ENCODE measurements at regions not wholly inside any gene's neighbourhood (a gene's known extent, or its start where the extent isn't known, plus 50 kb on each side); places are given as distances from the start of the nearest gene placed in this dataset.

DNA sequence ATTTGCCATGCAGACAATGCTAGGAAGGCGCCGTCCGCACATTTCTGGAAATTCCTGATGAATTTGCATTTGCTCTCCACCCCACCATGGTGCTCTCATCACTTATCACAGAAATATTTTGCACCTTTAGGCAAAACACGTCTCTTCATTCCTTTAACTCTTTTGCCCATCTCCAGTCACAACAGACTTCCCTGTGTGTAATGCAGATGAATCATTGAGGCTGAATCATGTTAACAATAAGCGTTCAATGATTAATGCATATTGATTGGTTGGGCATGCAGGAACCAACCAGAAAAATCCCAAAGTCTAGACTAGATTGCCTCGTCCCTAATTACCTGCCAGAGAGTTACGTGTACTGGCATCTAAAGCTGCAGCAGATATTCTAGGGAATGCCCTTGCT is 80.0 kb upstream of the ATXN1 start:
- in situ Hi-C loops (cut with HindIII; ENCODE audit: low sequenced_read_pairs) = no loop called here

DNA sequence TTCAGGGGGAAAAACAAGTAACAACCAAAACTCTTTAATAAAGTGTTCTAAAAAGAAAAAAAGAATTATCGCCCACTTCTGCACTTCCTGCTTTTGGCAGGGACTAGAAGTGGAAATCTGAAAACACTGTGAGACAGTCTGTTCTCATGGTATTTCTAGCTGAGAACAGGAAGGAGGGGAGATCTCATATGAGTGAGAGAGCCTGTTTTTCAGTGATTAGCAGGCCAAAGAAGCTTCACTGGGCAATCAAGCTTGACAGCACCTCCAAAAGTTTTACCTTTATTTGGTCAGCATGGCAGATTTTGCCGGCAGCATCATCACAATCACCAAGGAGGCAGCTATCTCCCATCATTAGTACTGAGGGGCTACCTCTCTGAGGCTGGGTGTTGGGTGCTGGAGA is 79.5 kb upstream of the ATXN1 start:
- in situ Hi-C loops (cut with HindIII; ENCODE audit: low sequenced_read_pairs) = no loop called here
- no peak for DNase-seq (ENCODE audit: low spot score)

More for the DNA sequence above, 80.0 kb upstream of the ATXN1 start:
- DNase-seq (ENCODE audit: low spot score) = no peak

DNA sequence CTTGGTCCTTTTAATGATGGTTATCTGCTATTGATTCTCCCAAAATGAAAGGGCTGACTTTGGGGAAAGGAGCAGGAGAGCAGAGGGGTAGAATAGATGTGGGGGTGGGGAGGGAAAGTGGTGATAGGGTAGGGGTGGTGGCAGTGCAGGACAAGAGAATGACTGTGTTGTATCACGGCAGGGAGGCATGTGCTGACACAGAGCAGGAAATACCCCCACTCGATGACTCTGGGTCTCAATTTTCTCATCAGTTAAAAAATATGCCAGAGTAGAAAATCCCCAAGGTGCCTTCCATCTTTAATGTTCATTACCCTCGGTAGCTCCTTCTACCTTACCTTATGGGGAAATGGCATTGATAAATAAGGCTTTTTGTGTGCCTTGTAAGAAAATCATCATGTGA is 79.0 kb upstream of the ATXN1 start:
- no peak for DNase-seq (ENCODE audit: low spot score)
- in situ Hi-C loops (cut with HindIII; ENCODE audit: low sequenced_read_pairs) = no loop called here

DNA sequence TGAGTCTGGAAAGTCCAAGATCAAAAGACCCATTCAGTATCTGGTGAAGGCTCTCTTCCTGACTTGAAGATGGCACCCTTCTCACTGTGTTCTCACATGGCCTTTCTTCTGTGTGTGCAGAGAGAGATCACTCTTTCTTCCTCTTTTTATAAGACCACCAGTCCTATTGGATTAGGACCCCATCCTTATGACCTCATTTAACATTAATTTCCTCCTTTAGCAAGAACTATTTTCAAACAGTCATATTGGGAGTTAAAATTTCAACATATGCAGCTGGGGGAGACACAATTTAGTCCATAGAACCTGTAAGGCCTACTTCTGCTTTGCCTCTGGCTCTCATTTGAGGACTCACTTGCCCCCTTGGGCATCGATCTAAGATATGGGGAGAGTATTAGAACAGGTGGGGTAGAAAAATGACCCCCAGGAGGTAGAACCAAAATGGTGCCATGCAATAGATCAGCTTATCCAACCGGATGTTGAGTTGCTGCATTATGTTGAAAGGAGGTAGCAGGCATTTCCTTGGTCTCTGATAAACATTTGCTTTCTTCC is 78.4 kb upstream of the ATXN1 start:
- no peak for DNase-seq (ENCODE audit: low spot score)
- in situ Hi-C loops (cut with HindIII; ENCODE audit: low sequenced_read_pairs) = no loop called here

DNA sequence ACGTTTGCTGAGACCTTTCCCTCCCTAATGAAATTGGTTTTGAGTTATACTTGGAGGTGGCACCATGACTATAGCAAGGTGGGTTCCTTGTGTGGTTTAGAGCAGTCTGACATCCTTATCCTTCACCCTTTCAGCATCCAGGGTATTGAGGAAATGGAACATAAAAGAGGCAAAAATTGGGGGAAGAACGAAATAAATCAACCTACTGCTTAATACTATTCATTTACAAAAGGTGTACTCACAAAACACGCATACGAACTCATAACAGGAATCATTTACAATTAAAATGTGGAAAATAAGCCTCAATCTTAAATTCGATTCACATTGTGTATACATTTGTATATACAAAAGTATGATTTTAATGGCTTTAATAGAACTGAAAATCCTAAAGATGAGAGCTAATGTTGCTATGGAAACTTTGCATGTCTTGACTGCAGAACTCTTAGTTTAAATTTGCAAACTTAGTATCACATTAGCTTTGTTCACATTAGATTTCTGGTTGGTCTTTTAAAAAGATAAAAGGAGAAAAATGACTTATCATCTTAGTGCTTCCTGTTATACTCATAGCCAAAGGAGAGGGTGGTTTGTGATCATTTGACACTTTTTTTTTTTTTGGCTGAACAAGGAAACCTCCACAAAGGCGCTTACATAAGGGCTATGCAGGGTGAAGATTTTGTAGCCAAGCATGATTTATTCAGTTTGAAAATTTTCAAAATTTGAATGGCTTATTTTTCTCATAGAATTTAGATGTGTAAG is 76.1 kb upstream of the ATXN1 start:
- in situ Hi-C loops (cut with HindIII; ENCODE audit: low sequenced_read_pairs) = no loop called here
- no peak for DNase-seq (ENCODE audit: low spot score)

DNA sequence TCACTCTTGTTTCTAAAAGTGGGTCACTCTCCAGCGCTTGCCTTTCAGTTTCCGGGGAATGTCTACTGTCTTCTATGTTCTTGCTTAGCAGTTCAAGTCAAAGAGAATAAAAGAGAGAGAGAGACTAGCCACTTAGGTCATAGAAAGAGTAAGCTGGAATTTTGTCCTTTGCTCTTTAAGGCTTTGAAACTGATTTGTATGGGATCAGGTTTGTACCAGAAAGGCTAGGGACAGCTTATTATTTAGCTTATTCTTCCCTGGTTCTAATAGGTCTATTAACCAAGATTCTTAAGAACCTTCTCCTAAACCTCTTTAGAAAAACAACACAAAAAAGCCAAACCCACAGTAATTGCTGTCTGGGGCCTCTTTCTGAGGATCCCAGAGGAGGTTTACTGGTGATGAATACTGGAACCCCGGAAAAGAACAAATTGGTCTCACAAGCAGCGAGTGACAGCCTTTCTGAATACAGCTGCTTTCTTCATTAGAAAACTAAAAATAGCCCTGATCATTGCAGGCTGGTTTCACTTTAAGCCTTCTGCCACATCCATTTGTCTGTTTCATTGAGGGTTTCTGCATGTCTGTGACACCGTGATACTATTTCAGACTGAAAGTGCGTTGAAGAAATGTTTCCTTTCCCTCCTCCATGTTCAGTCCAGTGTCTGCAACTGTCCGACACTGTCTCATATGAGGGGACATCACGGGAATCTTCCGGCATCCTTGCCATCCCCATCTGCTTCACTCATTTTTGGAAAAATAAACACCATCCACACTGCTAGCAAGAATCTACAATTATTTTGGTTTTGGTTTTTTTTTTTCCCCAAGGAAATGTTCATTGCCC is 75.1 kb upstream of the ATXN1 start:
- in situ Hi-C loops (cut with HindIII; ENCODE audit: low sequenced_read_pairs) = no loop called here
- no peak for DNase-seq (ENCODE audit: low spot score)

DNA sequence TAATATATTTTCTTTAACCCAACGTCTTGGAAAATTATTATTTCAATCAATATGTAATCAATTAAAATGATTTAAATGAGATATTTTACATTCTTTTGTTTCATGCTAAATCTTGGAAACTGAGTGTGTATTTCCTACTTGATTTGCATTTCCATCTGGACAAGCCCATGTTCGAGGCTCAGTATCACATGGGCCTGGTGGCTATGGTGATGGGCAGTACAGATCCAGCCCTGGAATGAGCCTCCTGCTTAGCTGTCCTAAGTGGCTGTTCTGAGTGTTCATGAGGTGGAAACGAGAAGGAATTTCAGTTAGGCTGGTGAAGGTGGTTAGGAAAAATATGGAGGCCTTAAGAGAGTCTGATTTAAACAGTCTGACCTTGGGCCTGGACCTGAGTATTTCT is 73.0 kb upstream of the ATXN1 start:
- in situ Hi-C loops (cut with HindIII; ENCODE audit: low sequenced_read_pairs) = no loop called here
- no peak for DNase-seq (ENCODE audit: low spot score)

DNA sequence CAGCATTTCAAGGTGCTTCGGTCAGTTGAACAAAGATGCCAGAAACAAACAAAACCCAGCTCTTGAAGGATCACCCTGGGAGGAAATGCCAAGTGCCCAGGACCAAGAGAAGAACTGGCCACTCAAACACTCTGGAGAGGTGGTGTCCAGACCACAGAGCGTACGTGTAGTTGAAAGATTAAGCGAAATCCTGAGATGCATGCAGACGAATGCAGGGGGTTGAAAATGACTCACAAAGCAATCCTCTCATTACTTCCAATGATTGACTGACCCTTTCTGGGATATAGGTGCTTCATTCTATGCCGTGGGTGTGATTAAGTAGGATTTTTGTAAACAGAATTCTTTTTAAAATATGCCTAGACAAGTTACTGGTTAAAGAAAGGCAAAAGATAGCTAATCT is 71.5 kb upstream of the ATXN1 start:
- no peak for DNase-seq (ENCODE audit: low spot score)
- in situ Hi-C loops (cut with HindIII; ENCODE audit: low sequenced_read_pairs) = no loop called here

DNA sequence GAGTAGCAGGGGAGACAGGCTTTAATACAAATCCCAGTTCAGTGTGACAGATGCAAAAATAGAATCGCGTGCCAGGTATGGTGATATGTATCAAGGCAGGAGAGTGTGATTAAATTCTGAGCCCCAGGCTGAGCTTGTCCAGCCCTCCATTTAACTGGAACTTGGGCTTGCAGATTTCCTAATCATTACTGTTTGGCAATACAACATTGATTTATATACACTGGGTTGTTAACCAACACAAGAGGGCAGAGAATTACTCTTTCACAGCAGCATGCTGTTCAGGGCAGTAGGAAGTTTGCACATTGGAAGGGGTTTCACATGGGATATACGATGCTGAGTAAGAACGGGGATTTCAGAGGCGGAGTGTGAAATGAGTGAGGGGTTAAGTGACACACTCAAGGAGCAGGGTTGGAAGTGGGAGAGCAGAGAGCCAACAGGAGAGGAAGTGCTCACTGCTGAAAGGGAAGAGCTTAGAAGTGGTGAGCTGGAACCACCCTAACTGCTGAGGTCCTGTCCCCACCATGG is 70.8 kb upstream of the ATXN1 start:
- in situ Hi-C loops (cut with HindIII; ENCODE audit: low sequenced_read_pairs) = no loop called here
- no peak for DNase-seq (ENCODE audit: low spot score)

DNA sequence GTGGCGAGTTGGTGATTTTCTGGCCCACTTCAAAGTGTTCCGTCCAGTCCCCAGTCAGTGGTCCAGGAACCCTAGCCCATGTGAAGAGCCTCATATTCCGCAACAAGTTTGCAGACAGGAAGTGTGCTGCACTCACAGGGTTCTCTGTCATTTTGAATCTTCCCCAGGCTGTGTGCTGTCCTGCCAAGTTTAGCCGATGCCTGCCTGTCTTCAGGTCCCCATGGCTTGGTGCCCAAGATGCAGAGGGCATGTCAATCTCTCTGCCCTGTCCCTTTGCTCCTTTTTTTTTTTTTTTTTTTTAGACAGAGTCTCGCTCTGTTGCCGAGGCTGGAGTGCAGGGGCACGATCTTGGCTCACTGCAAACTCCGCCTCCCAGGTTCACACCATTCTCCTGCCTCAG is 69.9 kb upstream of the ATXN1 start:
- DNase-seq (ENCODE audit: low spot score) = no peak
- in situ Hi-C loops (cut with HindIII; ENCODE audit: low sequenced_read_pairs) = no loop called here

DNA sequence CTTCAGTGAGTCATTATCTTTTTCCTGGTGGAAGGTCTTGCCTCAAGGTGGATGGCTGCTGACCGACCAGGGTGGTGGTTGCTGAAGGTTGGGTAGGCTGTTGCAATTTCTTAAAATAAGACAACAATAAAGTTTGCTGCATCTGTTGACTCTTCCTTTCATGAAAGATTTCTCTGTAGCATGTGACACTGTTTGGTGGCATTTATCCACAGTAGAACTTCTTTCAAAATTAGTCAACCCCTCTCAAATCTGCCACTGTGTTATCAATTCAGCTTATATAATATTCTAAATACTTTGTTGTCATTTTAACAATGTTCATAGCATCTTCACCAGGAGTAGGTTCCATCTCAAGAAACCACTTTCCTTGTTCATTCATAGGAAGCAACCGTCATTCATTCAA is 66.8 kb upstream of the ATXN1 start:
- in situ Hi-C loops (cut with HindIII; ENCODE audit: low sequenced_read_pairs) = no loop called here
- no peak for DNase-seq (ENCODE audit: low spot score)

DNA sequence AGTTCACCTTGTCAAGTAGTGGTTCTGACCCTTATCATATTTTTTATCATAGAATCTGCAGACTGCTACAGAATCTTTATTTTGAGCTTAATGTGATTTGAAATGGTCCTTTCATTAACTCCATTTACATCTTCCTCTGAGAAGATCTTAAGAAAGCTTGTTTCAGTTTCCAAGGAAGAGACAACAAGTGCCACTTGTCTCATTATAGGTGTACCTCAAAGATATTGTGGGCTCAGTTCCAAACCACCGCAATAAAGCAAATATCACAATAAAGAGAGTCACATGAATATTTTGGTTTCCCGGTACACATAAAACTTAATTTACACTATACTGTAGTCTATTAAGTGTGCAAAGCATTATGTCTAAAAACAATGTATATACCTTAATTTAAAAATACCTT is 66.4 kb upstream of the ATXN1 start:
- in situ Hi-C loops (cut with HindIII; ENCODE audit: low sequenced_read_pairs) = no loop called here
- no peak for DNase-seq (ENCODE audit: low spot score)

DNA sequence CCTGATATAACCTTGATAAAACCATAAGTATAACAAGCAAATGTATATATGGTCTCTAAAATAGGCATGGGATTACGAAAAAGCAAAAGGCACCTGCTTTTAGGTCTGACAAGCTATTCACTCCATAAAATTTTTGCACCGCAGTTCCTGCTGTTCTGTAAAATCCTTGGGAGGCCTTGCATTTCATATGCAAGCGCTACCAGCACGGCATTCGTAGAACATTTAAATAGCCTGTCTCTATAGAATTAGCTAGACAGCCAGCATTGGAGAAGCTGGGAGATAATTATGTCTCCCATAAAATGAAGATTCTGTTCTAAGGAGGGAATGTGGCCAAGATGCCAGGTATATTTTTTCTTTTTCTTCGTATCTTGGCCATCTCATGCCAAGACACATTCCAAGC is 64.5 kb upstream of the ATXN1 start:
- no peak for DNase-seq (ENCODE audit: low spot score)

DNA sequence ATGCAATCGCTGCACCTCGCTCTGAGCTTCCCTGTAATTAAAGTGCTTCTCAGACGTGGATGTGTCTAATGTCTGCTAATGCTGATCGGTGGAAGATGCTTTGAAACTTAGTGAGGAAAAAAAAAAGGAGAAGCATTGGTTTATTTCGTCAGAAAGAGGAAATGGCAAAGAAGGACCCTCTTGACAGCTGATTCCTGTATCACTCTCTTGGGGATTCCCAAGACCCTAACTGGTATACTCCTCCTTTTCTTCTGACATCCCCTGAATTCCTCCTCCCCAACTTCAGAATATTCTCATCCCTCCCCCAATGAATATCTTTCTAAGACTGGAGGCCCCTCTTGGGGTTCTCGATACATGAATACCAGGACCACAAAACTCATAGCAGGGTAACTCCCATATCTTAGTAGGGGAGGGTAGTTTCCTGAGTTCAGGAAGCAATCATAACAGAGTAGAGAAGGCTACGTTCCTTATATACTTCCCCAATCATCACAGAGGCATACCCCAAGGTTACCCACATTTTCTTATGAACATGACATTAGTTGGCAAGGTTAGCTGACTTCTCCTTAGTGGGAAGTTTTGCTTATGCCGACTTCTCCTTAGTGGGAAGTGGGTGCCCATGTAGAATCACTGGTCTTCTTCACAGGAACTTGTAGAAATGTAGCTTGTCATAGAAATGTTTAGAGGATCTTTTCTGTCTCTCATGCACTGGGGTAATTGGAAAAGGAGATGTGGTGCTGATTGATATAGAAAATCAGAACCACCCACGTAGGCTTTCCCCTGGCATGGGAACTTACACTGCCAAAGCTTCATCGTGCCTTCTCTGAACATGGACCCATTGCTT is 63.8 kb upstream of the ATXN1 start:
- DNase-seq (ENCODE audit: low spot score) = no peak
- in situ Hi-C loops (cut with HindIII; ENCODE audit: low sequenced_read_pairs) = no loop called here

More for the DNA sequence above, 64.5 kb upstream of the ATXN1 start:
- in situ Hi-C loops (cut with HindIII; ENCODE audit: low sequenced_read_pairs) = no loop called here

DNA sequence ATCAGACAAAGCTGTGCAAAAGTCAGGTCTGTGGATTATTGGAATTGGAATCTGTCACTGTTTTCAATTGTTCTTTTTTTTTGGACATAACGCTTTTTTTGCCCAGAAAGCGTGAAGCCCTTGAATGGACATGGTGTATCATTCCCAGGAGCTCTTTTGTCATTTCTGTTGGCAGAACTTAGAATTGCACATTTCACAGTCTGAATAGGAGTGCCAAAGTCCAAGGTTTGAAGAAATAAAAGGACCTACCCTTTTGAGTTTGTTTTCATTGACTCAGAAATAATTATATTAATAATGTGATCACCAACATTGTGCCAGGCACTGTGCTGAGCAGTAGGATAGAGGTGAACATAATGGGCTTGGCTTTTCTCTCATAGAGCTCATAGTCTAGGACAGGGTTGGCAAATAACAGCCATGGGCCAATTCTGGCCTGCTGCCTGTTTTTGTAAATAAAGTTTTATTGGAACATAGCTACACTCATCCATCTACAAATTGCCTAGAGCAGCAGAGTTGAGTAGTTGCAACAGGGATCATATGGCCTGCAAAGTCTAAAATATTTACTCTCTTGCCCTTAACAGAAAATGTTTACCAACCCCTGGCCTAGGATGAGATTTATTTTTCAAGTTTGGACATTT is 62.6 kb upstream of the ATXN1 start:
- in situ Hi-C loops (cut with HindIII; ENCODE audit: low sequenced_read_pairs) = no loop called here
- no peak for DNase-seq (ENCODE audit: low spot score)

DNA sequence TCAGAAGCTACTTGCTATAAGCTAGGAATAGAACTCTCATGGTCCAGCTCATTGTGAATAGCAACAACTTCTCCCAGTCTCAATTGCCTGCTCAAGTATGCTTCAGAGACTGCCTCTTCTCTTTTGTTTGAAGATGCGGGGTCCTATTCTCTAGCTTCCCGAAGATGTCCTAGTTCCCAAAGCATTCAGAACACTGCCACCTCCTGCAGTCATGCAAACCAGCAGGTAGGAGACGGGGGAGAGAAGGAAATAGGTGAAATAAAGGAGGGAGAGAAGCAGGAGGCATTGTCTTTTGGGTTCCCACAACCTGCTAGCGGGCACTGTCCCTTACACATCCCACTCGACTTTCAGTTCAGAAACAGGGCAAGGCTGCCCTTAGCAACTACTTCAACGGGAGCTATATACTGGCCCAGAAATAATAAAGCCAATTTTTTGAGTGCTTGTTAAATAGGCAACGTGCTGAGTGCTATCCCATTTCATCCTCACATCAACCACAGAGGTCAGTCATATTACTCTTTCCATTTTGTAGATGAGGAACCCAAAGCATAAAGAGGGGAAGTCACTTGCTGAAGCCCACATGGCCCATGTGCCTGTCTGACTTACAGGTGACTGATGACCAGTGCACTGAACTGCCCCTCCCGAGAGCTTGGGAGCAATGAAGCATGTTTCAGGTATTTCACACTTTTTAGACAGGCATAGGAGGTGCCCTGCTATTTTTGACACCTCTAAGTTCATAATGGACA is 61.9 kb upstream of the ATXN1 start:
- in situ Hi-C loops (cut with HindIII; ENCODE audit: low sequenced_read_pairs) = no loop called here

DNA sequence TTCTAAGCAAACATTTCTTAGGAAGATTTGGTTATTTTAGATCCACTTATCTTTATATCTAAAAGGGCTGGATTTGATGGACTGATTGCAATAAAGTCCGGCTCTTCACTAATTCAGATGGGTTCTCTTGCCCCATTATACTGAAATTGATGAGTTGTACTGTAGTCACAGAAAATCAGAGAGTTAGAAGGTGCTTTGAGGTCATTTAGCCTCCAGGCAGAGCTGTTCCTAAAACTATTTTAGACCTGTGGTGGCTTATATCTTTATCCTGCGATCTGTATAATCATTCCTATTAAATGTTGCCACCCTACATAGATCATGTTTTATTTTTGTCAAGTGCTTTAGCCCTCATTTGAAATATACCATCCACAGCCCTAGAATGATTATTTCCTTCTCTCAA is 61.3 kb upstream of the ATXN1 start:
- in situ Hi-C loops (cut with HindIII; ENCODE audit: low sequenced_read_pairs) = no loop called here
- no peak for DNase-seq (ENCODE audit: low spot score)

More for the DNA sequence above, 61.9 kb upstream of the ATXN1 start:
- no peak for DNase-seq (ENCODE audit: low spot score)

DNA sequence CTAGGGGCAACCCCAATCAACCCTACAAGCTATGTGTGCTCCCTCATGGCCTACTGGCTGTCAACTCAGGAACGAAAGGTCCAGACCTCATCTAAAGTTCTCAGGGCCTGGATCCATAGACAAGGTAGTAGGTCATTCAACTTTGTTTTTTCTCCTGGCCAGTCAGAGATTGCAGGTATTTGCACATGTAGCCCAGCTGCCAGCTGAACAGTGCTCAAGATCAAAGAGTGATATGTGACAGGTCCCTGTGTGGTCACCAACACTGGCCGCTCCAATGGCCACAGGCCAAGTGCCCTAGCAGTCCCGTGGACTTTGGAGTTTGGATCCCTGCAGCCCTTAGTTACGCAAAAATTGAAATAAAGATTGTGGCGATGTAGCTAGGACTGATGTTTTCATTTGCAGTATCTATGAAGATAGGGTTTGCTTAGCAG is 60.6 kb upstream of the ATXN1 start:
- no peak for DNase-seq (ENCODE audit: low spot score)
- in situ Hi-C loops (cut with HindIII; ENCODE audit: low sequenced_read_pairs) = no loop called here
